Adrenal gland (tissue), 5 donors: ENCODE measurements at regions not wholly inside any gene's neighbourhood (a gene's known extent, or its start where the extent isn't known, plus 50 kb on each side); places are given as distances from the start of the nearest gene placed in this dataset.

Source experiments
- CTCF ChIP-seq, 6 experiments: fragments of 450-650 bp in 4 of 6; fragments of 200-600 bp in 2 of 6; sonication (generic) in 1 of 6; IDR thresholded peaks; 1 replicate in 5 of 6; 2 replicates in 1 of 6; pipeline versions ENCODE4 v1.5.1 to v1.8.0; 2016 to 2021; ENCODE audit warnings: antibody characterized with exemption in 6 of 6, mild to moderate bottlenecking in 2 of 6, moderate library complexity in 1 of 6
- POLR2A ChIP-seq, 2 donors: fragments of 450-650 bp; IDR thresholded peaks; one replicate each; pipeline ENCODE4 v1.6.1; 2017; ENCODE audit warnings: antibody characterized with exemption in 2 of 2, mild to moderate bottlenecking in 2 of 2, moderate library complexity in 1 of 2
- donor health status: DM: no; HTN: no; CAD: no.

- no peak for TF ChIP-seq POLR2A (IDR thresholded peaks at IDR 0.05)
- no peak for TF ChIP-seq CTCF (IDR thresholded peaks at IDR 0.05)
Measured at GRCh38 chr5:40141418-40141817, 538.3 kb upstream of the PTGER4 start.
